HCT116 (cell line): ENCODE measurements at regions not wholly inside any gene's neighbourhood (a gene's known extent, or its start where the extent isn't known, plus 50 kb on each side); places are given as distances from the start of the nearest gene placed in this dataset.
A peak's percentile ranks its signal among the peaks of the same experiment; 100 is the strongest.

ENCODE experiments used
- ATAC-seq: fragments of 200-7000 bp; cut with Tn5 transposase; 2 replicates; pipeline ENCODE4 v1.9.1; 2020; ENCODE audit warnings: mild to moderate bottlenecking, moderate library complexity
- BruUV-seq: library from RNA; stranded (reverse); fragments of 400-500 nt; replicated peaks from 2 replicates; lab custom pipeline; 2021; lab: Mats Ljungman, UMichigan
- CTCF ChIA-PET: fragments of 300-600 bp; sonication (Branson Sonifier 250); formaldehyde crosslinking; loops from one replicate; lab custom pipeline; 2021; ENCODE audit warnings: antibody characterized with exemption; lab: Charles Lee
- POLR2A ChIA-PET: fragments of 300-600, 350-600 bp; sonication (Branson Sonifier 250); formaldehyde crosslinking; loops from one replicate; lab custom pipeline; 2021; ENCODE audit warnings: antibody characterized with exemption; lab: Charles Lee
- RAD21 ChIA-PET, 2 experiments: fragments of 300-600 bp; sonication (Branson Sonifier 250); formaldehyde crosslinking; loops; one replicate each; lab custom pipeline; 2023; ENCODE audit warnings: low total read pairs in 2 of 2; ENCODE audit not compliant: uncharacterized antibody in 2 of 2, unreplicated experiment in 2 of 2, low non-redundant PET in 1 of 2; lab: Charles Lee
- DNase-seq: peaks from one replicate; pipeline ENCODE4 v3.0.0-alpha.2; 2010; ENCODE audit warnings: low read depth, low spot score
- H2AFZ ChIP-seq: fragments of 200-600 bp; shearing (Covaris generic), sonication (generic); 2 replicates; pipeline ENCODE4 v1.6.1; 2017; ENCODE audit warnings: low read depth, mixed run types, mixed read lengths, antibody characterized with exemption, low read length; ENCODE audit not compliant: poor library complexity, severe bottlenecking
- H3K27ac ChIP-seq: 2 replicates; pipeline ENCODE4 v1.5.1; 2012; ENCODE audit warnings: low read depth, low read length
- H3K27me3 ChIP-seq: fragments of 200-600 bp; sonication (generic); 2 replicates; pipeline ENCODE4 v1.6.1; 2016; ENCODE audit warnings: mixed run types, low read length, mixed read lengths; ENCODE audit not compliant: insufficient read depth
- H3K36me3 ChIP-seq, 2 experiments: fragments of 200-500 bp in 1 of 2; fragments of 200-600 bp in 1 of 2; sonication (Bioruptor generic) in 1 of 2; sonication (generic) in 1 of 2; 2 replicates each; pipeline versions ENCODE4 v1.5.1 to v1.6.1; 2014 to 2016; ENCODE audit warnings: low read length in 2 of 2, inconsistent platforms in 1 of 2, mixed read lengths in 1 of 2, mixed run types in 1 of 2; ENCODE audit not compliant: insufficient read depth in 2 of 2, control insufficient read depth in 1 of 2
- H3K4me1 ChIP-seq, 2 experiments: fragments of 200-600 bp in 1 of 2; sonication (generic) in 1 of 2; 2 replicates each; pipeline versions ENCODE4 v1.5.1 to v1.6.1; 2012 to 2017; ENCODE audit warnings: low read length in 2 of 2, inconsistent platforms in 1 of 2, mild to moderate bottlenecking in 1 of 2, mixed read lengths in 1 of 2, mixed run types in 1 of 2, moderate library complexity in 1 of 2; ENCODE audit not compliant: insufficient read depth in 2 of 2, control insufficient read depth in 1 of 2
- H3K4me2 ChIP-seq: fragments of 200-600 bp; sonication (generic); 2 replicates; pipeline ENCODE4 v1.6.1; 2017; ENCODE audit warnings: mixed run types, low read length, mixed read lengths
- H3K4me3 ChIP-seq, 2 experiments: fragments of 200-600 bp in 1 of 2; sonication (generic) in 1 of 2; replicated peaks in 1 of 2; 2 replicates each; pipeline ENCODE4 v1.5.1; 2011 to 2016; ENCODE audit warnings: low read length in 2 of 2, control low read depth in 1 of 2, low read depth in 1 of 2, mild to moderate bottlenecking in 1 of 2, mixed read lengths in 1 of 2, mixed run types in 1 of 2
- H3K79me2 ChIP-seq: fragments of 200-600 bp; sonication (generic); 2 replicates; pipeline ENCODE4 v1.6.1; 2017; ENCODE audit warnings: mild to moderate bottlenecking, mixed run types, low read length, moderate library complexity, mixed read lengths; ENCODE audit not compliant: insufficient read depth
- H3K9ac ChIP-seq: fragments of 200-600 bp; sonication (generic); 2 replicates; pipeline ENCODE4 v1.6.1; 2016; ENCODE audit warnings: low read length, mixed read lengths
- H3K9me2 ChIP-seq: fragments of 200-600 bp; sonication (generic), shearing (Covaris generic); 2 replicates; pipeline ENCODE4 v1.6.1; 2017; ENCODE audit warnings: mixed run types, mild to moderate bottlenecking, moderate library complexity; ENCODE audit not compliant: insufficient read depth
- H3K9me3 ChIP-seq, 2 experiments: fragments of 200-500 bp in 1 of 2; fragments of 200-600 bp in 1 of 2; sonication (Bioruptor generic) in 1 of 2; sonication (generic) in 1 of 2; 2 replicates each; pipeline ENCODE4 v1.6.1; 2014 to 2017; ENCODE audit warnings: low read length in 2 of 2, mixed read lengths in 2 of 2, inconsistent platforms in 1 of 2, low read depth in 1 of 2, mild to moderate bottlenecking in 1 of 2, mixed run types in 1 of 2, moderate library complexity in 1 of 2; ENCODE audit not compliant: control insufficient read depth in 1 of 2, insufficient read depth in 1 of 2
- H4K20me1 ChIP-seq: fragments of 200-600 bp; sonication (generic), shearing (Covaris generic); 2 replicates; pipeline ENCODE4 v1.6.1; 2017; ENCODE audit warnings: mixed run types, mild to moderate bottlenecking, moderate library complexity; ENCODE audit not compliant: insufficient read depth
- ATF3 ChIP-seq: IDR thresholded peaks from 2 replicates; pipeline ENCODE4 v1.6.1; 2012
- CEBPB ChIP-seq: IDR thresholded peaks from 2 replicates; pipeline ENCODE4 v1.6.1; 2012; ENCODE audit warnings: low read depth
- CTCF ChIP-seq, 3 experiments: fragments of 200-600 bp in 1 of 3; sonication (generic) in 1 of 3; IDR thresholded peaks in 2 of 3; conservative IDR thresholded peaks in 1 of 3; 2 replicates each; pipeline ENCODE4 v1.5.1; 2012 to 2017; ENCODE audit warnings: low read depth in 2 of 3, low read length in 2 of 3, antibody characterized with exemption in 1 of 3, borderline replicate concordance in 1 of 3, control low read depth in 1 of 3, mild to moderate bottlenecking in 1 of 3, mixed read lengths in 1 of 3, mixed run types in 1 of 3, moderate library complexity in 1 of 3; ENCODE audit not compliant: insufficient read depth in 1 of 3
- EGR1 ChIP-seq: IDR thresholded peaks from 2 replicates; pipeline ENCODE4 v1.6.1; 2012; ENCODE audit warnings: low read depth
- ELF1 ChIP-seq: IDR thresholded peaks from 2 replicates; pipeline ENCODE4 v1.6.1; 2012; ENCODE audit warnings: low read depth, borderline replicate concordance
- EZH2 ChIP-seq: fragments of 200-600 bp; sonication (generic); IDR thresholded peaks from 2 replicates; pipeline ENCODE4 v1.6.1; 2017; ENCODE audit warnings: antibody characterized with exemption, mixed run types
- EZH2phosphoT487 ChIP-seq: fragments of 200-600 bp; IDR thresholded peaks from 2 replicates; pipeline ENCODE4 v1.6.1; 2018; ENCODE audit warnings: antibody characterized with exemption, borderline replicate concordance
- JUND ChIP-seq: IDR thresholded peaks from 2 replicates; pipeline ENCODE4 v1.6.1; 2012
- RAD21 ChIP-seq: IDR thresholded peaks from 2 replicates; pipeline ENCODE4 v1.6.1; 2012; ENCODE audit warnings: low read depth, mild to moderate bottlenecking
- SIN3A ChIP-seq: IDR thresholded peaks from 2 replicates; pipeline ENCODE4 v1.6.1; 2012; ENCODE audit warnings: low read depth
- SP1 ChIP-seq: IDR thresholded peaks from 2 replicates; pipeline ENCODE4 v1.6.1; 2012; ENCODE audit warnings: low read depth
- TCF7L2 ChIP-seq: IDR thresholded peaks from 2 replicates; pipeline ENCODE4 v1.7.0; 2011; ENCODE audit warnings: borderline replicate concordance, inconsistent platforms; ENCODE audit not compliant: insufficient read depth, insufficient read length; ENCODE audit errors: extremely low read depth
- YY1 ChIP-seq: IDR thresholded peaks from 2 replicates; pipeline ENCODE4 v1.6.1; 2011; ENCODE audit warnings: low read length, low read depth, moderate library complexity, mild to moderate bottlenecking; ENCODE audit not compliant: insufficient replicate concordance; ENCODE audit errors: extremely low read depth
- ZNF274 ChIP-seq: fragments of 200-500 bp; sonication (Bioruptor generic); IDR thresholded peaks from 2 replicates; pipeline ENCODE4 v1.6.1; 2014; ENCODE audit warnings: mild to moderate bottlenecking, low read depth, low read length, inconsistent platforms
- intact Hi-C: fragments of 100-400 bp; cut with micrococcal nuclease; formaldehyde crosslinking; loops from 2 replicates; pipeline ENCODE4 v1.10.0; 2022

GRCh38 chr5:40288800-40289485 is 390.8 kb upstream of the PTGER4 start:
- Histone ChIP-seq H3K9me3 (no peaks in the 10 kb centered on the region), H3K79me2 (no peaks in the 10 kb centered on the region), H2AFZ (no peak overlapping the region), H3K27ac (no peak overlapping the region), H3K4me1 (no peaks in the 10 kb centered on the region), H3K36me3 (no peaks in the 10 kb centered on the region), H3K4me3 (no peak overlapping the region), H3K4me2 (no peak overlapping the region), H3K9me2 (no peaks in the 10 kb centered on the region), H3K27me3 (no peaks in the 10 kb centered on the region), H3K9ac (no peak overlapping the region)
- ChIA-PET RAD21 (no interaction called here), POLR2A (no interaction called here), CTCF (interaction anchor here (0.5 to 1.1 kb wide), 3 partner anchors 18 to 391 kb away, joined by 3 read pairs; partner anchors contain the start of gene PTGER4)
- ATAC-seq (no peak), DNase-seq (no peak)
- BruUV-seq: no TSS peak
- intact Hi-C loops: no loop called here
- no peak for TF ChIP-seq EGR1
- peak in 2 of 3 experiments; percentile 14 to 17; a peak in 1 of 6 replicates for TF ChIP-seq CTCF (IDR thresholded peaks at IDR 0.05 in 2 of 3, conservative IDR thresholded peaks at IDR 0.05 in 1 of 3; ENCODE audit: borderline replicate concordance in 1 of 3, insufficient read depth in 1 of 3, low read depth in 2 of 3, low read length in 2 of 3)
- TF ChIP-seq, all 23 proteins: peak for 1
- no peaks in the 10 kb centered on the region for H4K20me1 ChIP-seq

GRCh38 chr5:40284863-40285262 is 394.9 kb upstream of the PTGER4 start:
- H3K4me3 ChIP-seq: no peak overlapping the region
- no peaks in the 10 kb centered on the region for H3K4me1 ChIP-seq
- H3K9ac ChIP-seq: no peak overlapping the region
- CTCF ChIA-PET: no interaction called here
- no peaks in the 10 kb centered on the region for H3K9me2 ChIP-seq
- RAD21 ChIA-PET: no interaction called here
- DNase-seq: no peak
- no peak for ATAC-seq
- H3K9me3 ChIP-seq: no peaks in the 10 kb centered on the region
- no peaks in the 10 kb centered on the region for H3K36me3 ChIP-seq
- no peaks in the 10 kb centered on the region for H4K20me1 ChIP-seq
- no peak overlapping the region for H2AFZ ChIP-seq
- no peak overlapping the region for H3K27ac ChIP-seq
- no peaks in the 10 kb centered on the region for H3K79me2 ChIP-seq
- intact Hi-C loops: no loop called here
- POLR2A ChIA-PET: no interaction called here
- no peaks in the 10 kb centered on the region for H3K27me3 ChIP-seq
- no TSS peak for BruUV-seq
- H3K4me2 ChIP-seq: no peak overlapping the region
- TF ChIP-seq CTCF (IDR thresholded peaks at IDR 0.05 in 2 of 3, conservative IDR thresholded peaks at IDR 0.05 in 1 of 3; ENCODE audit: borderline replicate concordance in 1 of 3, insufficient read depth in 1 of 3, low read depth in 2 of 3, low read length in 2 of 3) (no peak), SIN3A (no peak), EZH2 (no peak), EGR1 (no peak), ZNF274 (no peak), SP1 (no peak), TCF7L2 (no peak), CEBPB (no peak), YY1 (no peak), EZH2phosphoT487 (no peak), RAD21 (no peak), ELF1 (no peak), JUND (no peak), ATF3 (no peak)
